ENCODE measurements at regions not wholly inside any gene's neighbourhood (a gene's known extent, or its start where the extent isn't known, plus 50 kb on each side); places are given as distances from the start of the nearest gene placed in this dataset.
"Not testable (repeated sequence)": the region's sequence is repeated elsewhere in the genome, so short reads cannot be mapped to it uniquely, and the experiment has no call there.

- no peak for DNase-seq (ENCODE audit: low read depth in 2 of 2, low spot score in 1 of 2)
Measured at GRCh38 chr15:75100679-75101078, 77.3 kb downstream of the PPCDC start.

DNA sequence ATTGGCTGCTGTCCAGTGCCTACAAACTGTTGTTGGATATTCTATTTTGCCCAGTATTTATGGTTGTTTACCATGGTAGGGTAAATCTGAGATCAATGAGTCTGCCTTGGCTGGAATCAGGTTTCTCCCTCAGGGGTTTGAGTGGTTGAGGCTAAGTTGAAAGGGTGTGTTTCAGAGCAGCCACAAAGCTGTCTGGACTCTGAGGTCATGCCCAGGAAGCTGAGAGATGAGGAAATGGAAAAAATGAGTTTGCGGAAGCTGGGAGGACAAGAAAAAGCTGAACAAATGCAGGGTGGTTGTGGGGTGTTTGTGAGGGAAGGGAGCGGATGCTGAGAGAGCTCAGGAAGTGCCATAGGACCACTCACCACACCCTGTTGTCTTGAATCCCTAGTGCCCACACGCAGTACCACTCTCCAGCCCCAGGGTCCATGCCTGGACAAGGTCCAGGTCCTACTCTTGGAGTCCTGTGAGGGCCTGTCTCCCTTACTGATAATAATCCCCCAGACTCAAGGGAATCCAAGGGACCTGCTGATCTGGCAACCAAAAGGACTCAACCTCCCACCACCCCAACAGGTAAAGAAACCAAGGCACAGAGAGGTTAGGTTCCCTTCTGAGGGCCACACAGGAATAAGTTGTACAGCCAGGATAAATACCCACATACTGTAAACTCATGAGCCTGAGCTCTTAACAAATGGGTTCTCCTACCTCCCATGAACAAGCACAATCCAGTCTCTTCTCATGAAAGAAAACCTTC is 81.6 kb downstream of the PPCDC start:
- DNase-seq (ENCODE audit: low read depth in 2 of 2, low spot score in 1 of 2) = no peak

DNA sequence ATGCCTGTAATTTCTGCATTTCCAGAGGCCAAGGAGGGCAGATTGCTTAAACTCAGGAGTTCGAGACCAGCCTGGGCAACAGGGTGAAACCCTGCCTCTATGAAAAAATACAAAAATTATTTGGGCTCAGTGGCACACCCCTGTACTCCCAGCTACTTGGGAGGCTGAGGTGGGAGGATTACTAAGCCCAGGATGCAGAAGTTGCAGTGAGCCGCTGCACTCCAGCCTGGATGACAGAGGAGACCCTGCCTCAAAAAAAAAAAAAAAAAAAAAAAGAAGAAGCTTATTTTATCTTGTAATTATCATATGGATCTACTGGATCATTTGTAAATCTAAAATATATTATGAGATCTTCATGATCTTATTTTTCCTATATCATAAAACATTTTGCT is 84.1 kb downstream of the PPCDC start:
- no peak for DNase-seq (ENCODE audit: low read depth in 2 of 2, low spot score in 1 of 2)

DNA sequence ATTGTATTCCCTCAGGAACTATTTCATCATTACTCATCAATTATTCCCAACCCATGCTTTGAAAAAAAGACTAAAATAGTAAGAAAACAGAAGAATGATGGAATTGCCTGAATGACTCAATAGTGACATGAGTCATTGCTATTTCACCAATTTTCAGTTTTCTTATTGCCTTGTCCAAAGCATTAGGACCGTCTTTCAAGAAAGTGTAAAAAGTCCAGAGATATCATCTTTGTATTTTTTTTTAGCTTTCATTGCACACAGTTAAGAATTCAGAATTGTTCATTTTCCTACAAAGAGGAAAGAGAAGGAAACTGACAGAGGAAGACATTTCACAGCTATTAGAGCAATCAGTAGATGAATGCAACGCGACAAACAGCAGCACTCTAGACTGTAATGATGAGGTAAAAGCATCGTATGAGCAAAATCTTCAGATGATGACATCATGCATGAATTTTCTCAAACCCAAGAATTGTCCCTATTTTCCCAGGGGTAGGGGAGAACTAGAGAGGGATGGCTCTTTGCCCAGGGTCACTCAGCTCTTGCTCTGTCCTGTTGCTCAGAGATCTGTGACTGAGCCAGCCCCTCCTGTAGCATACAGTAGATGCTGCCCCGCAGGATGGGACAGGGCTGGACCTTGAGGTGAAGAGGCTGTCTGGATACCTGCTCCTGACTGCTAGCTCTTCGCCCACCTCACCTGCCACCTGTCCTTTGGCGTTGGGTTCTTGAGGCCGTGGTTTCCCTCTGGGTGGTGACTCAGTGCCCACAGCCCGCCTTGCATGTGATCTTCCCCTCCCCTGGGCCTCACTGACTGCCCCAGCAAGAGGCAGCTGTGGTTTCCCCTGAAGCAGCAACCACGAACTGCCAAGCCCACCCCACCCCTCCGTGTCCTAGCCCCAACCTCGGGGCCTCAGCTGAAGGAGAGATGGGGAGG is 84.8 kb downstream of the PPCDC start:
- DNase-seq (ENCODE audit: low read depth in 2 of 2, low spot score in 1 of 2) = peak; percentile 33 to 57

DNA sequence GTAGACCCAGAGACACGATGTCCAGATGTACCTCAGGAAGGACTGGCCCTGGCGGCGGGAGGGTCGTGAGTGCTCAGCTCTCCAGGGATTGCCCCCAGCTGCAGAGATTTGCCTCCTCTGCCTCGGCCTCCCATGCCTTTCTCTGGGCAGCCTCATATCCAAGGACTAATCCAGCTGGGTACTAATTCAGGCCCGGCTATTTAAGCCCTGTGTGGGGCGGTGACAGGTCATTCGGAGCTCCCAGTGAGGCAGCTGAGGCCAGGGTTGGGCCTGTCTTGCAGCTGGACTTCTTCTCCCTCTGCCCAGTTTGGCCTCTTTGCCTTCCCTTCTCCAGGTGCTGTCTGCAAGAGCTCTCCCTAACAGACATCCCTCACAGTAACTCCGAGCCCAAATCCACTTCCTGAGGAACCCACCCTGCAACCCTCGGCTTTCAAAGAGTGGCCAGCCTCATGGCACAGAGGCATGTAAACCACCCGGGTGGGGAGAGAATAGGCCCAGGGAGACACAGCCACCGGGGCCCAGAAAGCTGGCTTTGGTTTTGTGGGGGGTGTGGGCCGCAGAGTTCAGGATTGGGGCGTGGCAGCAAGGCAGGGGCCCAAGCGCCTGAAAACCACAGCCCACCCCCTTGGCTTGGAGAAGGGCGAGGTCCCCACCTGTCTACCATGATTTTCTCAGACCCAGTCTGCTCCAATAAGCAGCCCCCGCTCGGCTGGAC is 85.8 kb downstream of the PPCDC start:
- no peak for DNase-seq (ENCODE audit: low read depth in 2 of 2, low spot score in 1 of 2)

- DNase-seq (ENCODE audit: low read depth in 2 of 2, low spot score in 1 of 2) = no peak
Measured at GRCh38 chr15:75109736-75110130, 86.3 kb downstream of the PPCDC start.

DNA sequence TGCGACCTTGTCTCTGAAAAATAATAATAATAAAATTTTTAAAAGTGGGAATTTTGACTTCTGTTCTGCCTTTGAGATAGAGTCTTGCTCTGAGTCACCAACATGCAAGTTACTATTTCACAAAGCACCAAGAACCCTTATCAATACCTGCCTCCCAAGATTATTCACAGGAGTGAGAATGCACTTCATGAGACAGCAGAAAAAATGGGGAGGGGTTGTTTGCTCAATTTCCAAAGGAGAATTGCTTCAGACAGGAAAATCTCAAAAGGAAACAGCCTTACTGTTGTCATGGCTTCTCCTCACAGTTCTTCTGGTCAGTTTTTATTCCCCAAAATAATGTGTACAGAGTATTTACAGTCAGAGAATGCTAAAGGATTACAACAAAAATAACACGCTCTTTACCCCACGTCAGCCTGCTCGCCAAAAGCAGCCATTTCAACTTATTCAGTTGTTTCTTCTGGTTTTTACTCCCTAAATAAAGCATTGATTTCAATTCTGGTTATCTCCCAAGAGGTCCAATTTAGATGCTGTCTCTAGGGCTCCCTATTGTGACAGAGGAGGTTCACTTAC is 89.0 kb downstream of the PPCDC start:
- DNase-seq (ENCODE audit: low read depth in 2 of 2, low spot score in 1 of 2) = no peak

- no peak for DNase-seq (ENCODE audit: low read depth in 2 of 2, low spot score in 1 of 2)
Measured at GRCh38 chr15:75112848-75113492, 88.7 kb upstream of the C15orf39 start.

DNA sequence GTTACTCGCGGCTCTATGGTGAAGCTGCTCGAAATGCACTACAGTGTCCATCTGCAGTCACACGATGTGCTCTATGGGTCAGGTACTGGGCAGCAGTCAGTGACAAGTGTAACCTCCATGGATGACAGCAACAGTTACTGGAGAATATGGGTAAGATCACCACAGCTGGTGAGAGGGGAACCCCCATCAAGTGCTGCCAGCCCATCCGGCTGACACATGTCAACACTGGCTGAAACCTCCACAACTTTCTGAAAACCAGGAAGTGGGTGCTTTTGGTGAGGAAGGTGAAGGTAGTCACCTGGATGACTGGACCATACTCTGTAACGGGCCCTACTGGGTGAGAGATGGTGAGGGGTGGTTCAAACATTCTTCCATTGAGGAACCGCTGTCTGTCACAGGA is 87.4 kb upstream of the C15orf39 start:
- no peak for DNase-seq (ENCODE audit: low read depth in 2 of 2, low spot score in 1 of 2)

DNA sequence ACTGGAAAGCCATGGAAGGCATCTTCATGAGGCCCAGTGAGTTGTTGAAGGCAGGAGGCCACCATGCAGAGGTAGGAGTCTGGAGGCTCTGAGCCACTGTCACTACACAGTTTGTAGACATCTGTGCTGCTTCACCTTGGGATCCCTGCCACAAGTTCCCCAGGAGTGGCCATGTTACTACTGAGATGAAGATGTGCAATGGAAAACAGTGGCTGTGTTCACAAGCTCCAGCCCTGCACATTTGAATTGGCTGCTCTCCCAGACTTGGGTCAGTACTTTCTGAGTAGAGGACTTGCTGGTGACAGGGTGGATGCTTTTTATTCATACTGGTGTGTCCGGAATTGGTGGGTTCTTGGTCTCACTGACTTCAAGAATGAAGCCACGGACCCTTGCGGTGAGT is 86.9 kb upstream of the C15orf39 start:
- DNase-seq (ENCODE audit: low read depth in 2 of 2, low spot score in 1 of 2) = no peak

- DNase-seq (ENCODE audit: low read depth in 2 of 2, low spot score in 1 of 2) = not testable (repeated sequence)
Measured at GRCh38 chr15:75115411-75115913, 86.2 kb upstream of the C15orf39 start.

DNA sequence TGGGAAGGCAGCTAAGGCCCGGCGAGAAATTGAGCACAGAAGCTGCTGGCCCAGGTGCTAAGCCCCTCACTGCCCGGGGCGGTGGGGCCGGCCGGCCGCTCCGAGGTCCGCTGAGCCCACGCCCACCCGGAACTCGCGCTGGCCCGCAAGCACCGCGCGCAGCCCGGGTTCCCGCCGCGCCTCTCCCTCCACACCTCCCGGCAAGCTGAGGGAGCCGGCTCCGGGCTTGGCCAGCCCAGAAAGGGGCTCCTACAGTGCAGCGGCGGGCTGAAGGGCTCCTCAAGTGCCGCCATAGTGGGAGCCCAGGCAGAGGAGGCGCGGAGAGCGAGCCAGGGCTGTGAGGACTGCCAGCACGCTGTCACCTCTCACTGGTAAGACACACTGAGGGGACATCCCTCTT is 85.5 kb upstream of the C15orf39 start:
- DNase-seq (ENCODE audit: low read depth in 2 of 2, low spot score in 1 of 2) = not testable (repeated sequence)

GRCh38 chr15:75117993-75118392 is 83.7 kb upstream of the C15orf39 start:
- DNase-seq (ENCODE audit: low read depth in 2 of 2, low spot score in 1 of 2) = no peak

DNA sequence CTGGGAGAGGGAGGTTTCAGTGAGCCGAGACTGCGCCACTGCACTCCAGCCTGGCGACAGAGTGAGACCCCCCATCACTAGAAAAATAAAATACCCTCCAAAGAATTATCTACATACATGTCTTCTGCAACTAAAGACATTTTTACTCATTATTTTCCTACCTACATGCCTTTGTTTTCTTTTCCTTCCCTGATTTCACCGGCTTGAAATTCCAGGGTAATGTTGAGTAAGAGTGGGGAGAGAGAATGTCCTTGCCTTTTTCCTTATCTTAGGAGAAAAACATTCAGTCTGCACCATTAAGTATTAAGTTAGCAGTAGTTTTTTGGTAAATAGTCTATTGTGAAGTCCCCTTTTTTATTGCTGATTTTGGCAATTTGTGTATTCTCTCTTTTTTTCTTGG is 82.4 kb upstream of the C15orf39 start:
- not testable (repeated sequence) for DNase-seq (ENCODE audit: low read depth in 2 of 2, low spot score in 1 of 2)

GRCh38 chr15:75121491-75121890 is 80.2 kb upstream of the C15orf39 start:
- DNase-seq (ENCODE audit: low read depth in 2 of 2, low spot score in 1 of 2) = no peak

GRCh38 chr15:75123395-75123794 is 78.3 kb upstream of the C15orf39 start:
- no peak for DNase-seq (ENCODE audit: low read depth in 2 of 2, low spot score in 1 of 2)

- DNase-seq (ENCODE audit: low read depth in 2 of 2, low spot score in 1 of 2) = not testable (repeated sequence)
Measured at GRCh38 chr15:75124278-75124677, 77.4 kb upstream of the C15orf39 start.

- no peak for DNase-seq (ENCODE audit: low read depth in 2 of 2, low spot score in 1 of 2)
Measured at GRCh38 chr15:75125935-75126334, 75.7 kb upstream of the C15orf39 start.

- DNase-seq (ENCODE audit: low read depth in 2 of 2, low spot score in 1 of 2) = no peak
Measured at GRCh38 chr15:75126864-75127580, 74.7 kb upstream of the C15orf39 start.

DNA sequence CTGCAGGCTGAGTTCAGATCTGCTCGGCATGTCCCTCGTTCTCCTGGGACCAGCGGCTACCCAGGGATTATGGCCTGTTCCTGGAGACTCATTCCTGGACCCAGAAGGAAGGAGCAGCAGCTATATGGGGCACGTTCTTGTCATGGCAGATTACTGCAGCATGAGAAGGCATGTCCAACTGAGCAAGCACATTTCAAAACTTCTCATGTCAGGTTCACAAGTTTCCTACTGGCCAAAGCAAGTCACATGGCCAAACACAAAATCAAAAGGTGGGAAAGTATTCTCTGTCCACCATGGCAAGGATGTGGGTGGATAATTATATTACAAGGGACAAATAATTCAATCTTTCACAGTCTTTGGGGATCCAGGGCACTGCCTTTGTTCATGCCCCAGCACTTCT is 71.9 kb upstream of the C15orf39 start:
- DNase-seq (ENCODE audit: low read depth in 2 of 2, low spot score in 1 of 2) = no peak
